CD4-positive, alpha-beta T cell treated with Interleukin-17A for 1 hour (primary cell): ENCODE measurements at regions not wholly inside any gene's neighbourhood (a gene's known extent, or its start where the extent isn't known, plus 50 kb on each side); places are given as distances from the start of the nearest gene placed in this dataset.

Experiments used
- DNase-seq: peaks from one replicate; pipeline ENCODE4 v3.0.0-alpha.2; 2020

GRCh38 chr7:55623617-55624016 is 51.3 kb upstream of the VOPP1 start:
- DNase-seq: no peak

- DNase-seq: no peak
These were observed 49.9 kb upstream of the VOPP1 start for GRCh38 chr7:55622241-55622640.
